NOMO-1 (cell line): ENCODE measurements at regions not wholly inside any gene's neighbourhood (a gene's known extent, or its start where the extent isn't known, plus 50 kb on each side); places are given as distances from the start of the nearest gene placed in this dataset.

Experiments used
- DNase-seq, 2 experiments: peaks; one replicate each; lab custom pipeline; 2025; ENCODE audit not compliant: unreplicated experiment in 2 of 2; lab: John Stamatoyannopoulos, UW

DNA sequence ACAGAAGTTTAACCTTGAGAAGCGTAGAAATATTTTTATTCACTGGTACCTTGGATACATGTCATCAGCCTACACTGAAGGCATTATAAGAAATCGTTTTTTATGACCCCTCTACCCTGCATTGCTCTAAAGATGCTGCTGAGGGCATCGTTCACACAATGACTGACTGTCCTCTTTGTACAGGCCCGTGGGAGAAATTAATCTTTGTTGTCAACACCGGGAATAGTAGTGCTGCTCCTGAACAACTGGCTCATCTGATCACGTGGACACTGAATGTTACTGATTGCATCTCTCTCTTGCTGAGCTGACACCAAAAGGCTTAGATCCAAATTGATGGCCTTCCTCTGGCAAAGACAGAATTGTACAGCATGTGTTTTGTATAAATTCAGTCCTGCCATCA, 157.1 kb upstream of the SMLR1 start:
- DNase-seq = no peak

DNA sequence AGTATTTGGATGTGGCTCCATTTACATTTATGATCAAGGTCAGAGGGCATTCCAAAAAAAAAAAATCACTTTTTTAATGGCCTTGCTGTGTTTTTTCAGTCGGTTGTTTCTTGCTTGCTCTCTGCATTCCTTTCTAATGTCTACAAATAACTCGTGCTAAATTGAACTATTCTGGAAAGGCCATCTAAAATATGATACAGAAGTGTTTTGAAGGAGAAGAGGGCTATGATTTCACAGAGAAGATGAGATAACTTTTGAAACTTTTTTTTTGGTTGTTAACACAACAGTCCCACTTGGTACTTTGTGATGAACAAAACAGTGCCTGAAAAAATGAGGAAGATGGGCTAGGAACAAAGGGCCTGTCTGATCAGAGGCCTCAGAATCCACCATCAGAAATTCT, 156.1 kb upstream of the SMLR1 start:
- no peak for DNase-seq

DNA sequence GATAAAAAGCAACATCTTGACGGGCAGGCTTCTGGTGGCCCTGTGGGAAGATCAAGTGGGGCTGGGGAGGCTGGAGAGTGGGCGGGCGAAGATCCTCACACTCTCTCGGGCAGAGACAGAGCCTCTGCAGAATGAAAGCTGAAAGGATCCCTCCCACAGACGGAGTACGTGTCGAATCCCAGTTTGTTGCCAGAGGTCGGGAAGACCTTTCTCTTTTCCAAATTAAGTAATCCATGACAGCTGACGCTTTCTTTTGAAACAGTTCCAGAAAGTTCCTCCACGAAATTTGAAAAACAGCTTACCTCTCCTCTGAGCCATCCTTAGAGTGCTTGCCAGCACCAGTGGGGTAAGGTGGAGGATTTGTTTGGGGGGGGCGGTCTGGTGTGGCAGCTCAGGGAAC, 155.6 kb upstream of the SMLR1 start:
- no peak for DNase-seq

DNA sequence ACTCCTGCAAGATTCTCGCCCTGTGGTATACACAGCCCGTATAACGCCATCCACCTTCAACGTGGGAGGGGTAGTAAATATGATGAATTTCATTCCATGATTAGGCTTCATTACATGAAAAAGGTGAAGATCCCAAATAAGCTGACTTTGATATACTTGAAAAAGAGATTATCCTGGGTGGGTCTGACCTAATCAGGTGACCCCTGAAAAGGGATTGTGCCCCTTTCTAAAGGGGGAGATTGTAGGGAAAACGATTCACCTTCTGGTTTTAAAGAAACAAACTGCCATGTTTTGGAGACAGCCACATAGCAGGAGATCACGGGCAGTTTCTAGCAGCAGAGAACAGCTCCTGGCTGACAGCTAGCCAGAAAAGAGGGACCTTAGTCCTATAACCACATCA, 155.1 kb upstream of the SMLR1 start:
- no peak for DNase-seq

DNA sequence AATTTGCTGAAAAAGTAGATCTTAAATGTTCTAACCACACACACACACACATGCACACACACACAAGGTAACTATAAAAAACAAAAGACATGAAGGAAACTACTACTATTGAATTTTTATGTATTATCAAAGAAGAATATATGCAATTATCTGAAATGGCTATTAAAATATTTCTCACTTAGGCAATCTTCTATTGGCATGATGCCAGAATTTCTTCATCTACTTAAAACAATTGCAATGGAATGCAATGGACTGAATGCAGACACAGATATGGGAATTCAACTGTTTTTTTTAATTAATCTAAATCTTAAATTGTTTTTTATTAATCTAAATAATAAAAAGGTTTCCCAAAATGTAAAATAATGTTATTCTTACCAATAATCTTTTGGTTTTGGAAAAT, 152.6 kb upstream of the SMLR1 start:
- DNase-seq = no peak

DNA sequence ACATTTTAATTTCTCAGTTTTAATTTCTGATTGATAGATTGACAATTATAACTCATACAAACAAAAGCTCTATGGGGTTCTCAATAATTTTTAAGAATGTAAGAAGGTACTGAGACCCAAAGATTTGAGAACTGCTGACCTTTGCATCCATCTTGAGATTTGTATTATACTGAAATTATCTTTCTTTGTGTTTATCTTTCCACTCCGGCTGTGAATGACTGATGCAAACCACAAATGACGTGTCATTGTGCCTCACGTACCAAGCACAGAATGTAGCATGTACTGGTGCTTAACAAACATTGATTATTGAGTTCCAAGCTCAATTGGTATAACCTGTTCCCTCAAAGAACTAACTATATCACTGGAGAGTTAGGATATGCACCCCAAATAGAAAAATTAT, 152.1 kb upstream of the SMLR1 start:
- DNase-seq = no peak

DNA sequence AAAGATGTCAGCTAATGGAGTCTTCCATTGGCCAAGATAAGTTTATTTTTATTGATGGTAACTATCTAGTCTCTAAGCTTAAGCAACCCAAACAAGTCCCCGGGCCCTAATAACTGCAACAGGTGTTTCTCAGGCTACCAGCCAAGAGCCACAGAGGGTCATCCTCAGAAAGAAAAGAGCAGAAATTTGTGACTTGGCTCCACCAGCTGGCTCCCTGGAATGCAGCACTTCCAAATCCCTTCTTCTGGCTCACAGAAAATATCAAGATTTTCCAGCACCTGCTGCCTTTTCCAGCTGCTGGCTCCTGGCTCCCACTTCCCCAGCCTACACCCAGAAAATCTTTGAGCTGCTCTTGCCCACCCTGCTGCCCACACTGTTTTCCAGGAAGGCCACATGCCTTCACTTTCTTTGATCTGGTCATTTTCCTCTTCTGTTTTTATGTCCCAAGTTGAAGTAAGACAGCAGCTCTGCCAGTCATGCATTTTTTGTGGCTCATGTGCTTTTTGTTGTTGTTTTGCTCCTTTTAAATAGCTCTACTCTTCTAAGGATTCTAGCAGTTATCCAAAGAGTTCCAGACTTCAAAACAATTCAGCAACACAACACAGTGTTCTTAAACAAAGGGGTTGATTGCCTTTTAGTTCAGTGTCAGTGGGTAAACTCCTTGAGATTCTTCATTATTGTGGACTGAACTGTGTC, 151.0 kb upstream of the SMLR1 start:
- no peak for DNase-seq

DNA sequence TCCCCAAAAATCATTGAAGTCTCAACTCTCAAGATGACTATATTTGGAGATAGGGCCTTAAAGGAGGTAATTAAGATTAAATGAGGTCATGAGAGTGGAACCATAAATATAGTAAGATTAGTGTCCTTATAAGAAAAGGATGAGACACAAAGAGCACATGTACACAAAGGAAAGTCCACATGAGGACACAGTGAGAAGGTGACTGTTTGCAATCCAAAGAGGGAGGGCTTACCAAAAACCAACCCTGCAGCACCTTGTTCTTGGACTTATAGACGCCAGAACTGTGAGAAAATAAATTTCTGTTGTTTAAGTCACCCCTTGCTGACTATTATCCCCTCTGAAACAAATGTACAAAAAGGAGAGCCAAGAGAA, 150.4 kb upstream of the SMLR1 start:
- no peak for DNase-seq

DNA sequence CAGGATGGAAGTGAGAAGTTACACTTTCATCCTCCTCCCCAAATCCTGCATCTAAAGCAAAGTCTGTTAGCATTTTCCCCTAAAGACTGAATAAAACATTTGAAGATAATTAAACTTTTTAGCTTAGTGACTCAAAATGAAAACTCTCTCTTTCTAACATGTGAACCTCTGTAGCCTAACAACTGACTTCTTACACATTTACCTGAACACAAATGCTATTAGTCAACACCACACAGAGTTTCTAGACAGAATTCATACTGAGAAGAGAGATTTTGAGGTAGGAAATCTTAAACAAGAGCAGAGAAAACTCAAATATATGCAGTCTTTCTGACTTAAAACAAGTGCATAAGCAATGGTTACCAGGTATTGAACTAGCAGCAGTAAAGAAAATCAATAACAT, 149.9 kb upstream of the SMLR1 start:
- no peak for DNase-seq

DNA sequence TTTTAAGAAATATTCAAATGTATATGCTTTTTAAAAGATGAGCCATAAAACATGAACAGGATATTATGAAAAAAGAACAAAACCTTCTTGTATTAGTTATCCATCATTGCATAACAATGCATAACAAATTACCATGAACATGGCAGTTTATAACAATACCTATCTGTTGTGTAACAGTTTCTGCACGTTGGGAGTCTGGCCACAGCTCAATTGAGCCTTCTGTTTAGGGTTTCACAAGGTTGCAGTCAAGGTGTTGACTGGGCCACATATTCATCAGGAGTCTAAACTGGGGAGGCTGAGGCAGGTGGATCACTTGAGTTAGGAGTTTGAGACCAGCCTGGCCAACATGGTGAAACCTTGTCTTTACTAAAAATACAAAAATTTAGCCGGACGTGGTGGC, 149.4 kb upstream of the SMLR1 start:
- DNase-seq = no peak

DNA sequence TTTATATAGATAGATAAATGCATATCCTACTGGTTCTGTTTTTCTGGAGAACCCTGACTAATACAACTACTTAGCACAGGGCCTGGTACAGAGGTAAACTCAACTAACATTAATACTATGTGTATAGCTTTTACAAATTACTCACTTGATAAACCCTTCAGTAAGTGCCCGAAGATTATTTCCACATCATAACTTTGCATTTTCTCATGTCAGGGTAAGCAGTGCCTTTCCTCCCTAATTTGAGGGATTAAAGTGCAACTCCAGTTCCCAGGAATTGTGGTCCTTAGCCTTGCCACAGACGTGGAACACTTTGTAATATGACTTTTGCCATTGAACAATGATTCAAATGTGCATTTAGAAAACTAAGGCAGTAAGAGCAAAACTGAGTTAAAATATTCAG, 147.5 kb upstream of the SMLR1 start:
- no peak for DNase-seq

DNA sequence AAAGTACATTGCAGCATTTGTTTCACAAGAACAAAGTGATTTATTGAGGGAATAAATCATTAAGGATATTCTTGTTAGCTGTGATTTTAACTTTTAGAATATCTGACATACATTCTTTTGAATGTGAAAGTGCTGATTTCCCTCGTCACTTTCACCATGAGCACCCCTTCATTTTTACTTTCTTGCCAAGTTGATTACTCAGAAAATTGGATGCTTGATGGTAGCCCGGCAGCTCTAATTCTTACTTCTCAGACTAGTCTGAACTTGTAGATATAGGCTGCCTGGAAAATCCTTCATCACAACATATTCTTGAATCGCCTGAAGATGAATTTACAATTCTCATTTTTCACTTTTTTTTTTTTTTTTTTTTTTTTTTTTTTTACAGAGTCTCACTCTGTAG, 147.1 kb upstream of the SMLR1 start:
- no peak for DNase-seq

DNA sequence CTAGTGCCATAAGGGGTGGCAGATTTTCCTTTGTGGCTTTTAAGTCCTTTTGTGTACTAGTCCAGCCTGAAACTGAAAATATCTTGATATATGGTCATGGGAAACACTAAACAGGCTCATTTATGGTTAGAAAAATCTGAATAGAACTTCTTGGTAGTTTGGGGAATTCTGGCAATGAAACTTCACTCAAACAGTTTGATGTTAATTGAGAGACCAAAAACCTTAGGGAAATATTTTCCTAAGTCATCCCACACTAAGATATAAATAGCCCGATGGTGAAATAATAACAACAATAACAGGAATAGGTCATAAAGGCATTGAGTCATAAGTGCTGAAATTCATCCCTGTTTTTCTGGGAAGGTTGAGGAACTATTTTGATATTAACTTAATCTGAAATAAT, 146.2 kb upstream of the SMLR1 start:
- no peak for DNase-seq

DNA sequence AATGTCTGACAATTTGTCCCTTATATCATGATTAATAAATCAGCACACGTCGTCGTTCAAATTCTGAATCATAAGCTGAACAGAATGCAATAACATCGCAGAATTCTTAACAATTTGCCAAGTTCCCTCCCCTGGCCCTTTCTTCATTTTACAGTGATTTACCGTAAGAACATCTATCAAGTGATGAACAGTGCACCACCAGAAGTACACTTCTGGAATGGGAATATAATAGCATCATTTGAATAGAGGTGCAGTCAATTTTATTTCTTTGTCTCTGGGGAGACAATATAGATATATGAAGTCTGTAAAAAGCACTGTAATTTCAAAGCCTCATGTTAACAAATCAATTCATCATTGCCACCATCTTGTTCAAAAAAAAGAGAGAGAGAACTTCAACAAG, 145.1 kb upstream of the SMLR1 start:
- no peak for DNase-seq

DNA sequence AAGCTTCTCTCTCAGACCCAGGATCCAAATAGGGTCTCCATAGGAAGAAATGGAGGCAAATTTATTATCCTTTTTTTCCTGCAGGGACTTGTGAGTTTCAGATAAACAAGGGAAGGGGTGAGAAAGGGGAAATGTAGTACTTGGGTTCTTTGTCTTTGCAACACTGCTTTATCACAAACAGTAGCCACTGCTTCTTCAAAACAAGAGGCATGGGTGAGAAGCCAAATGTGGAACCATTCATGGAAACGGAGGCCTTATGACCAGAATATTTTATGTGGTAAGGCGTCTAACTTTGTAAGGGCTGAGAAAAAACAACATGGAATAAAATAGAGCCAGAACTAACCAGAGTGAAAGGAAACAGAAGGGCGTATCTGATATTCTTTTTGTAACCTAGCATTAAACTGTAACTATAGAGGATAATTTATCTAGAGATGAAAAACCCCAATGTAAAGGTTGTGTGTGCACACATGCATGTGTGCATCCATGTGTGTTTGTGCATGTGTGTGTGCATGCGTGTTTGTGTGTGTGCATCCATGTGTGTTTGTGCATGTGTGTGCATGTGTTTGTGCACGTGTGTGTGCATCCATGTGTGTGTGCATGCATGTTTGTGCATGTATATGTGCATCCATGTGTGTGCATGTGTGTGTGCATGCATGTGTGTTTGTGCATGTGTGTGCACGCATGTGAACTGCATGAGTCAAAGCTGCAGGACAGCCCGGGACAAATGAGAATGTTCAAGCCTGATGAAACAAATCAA, 143.3 kb upstream of the SMLR1 start:
- DNase-seq = no peak

DNA sequence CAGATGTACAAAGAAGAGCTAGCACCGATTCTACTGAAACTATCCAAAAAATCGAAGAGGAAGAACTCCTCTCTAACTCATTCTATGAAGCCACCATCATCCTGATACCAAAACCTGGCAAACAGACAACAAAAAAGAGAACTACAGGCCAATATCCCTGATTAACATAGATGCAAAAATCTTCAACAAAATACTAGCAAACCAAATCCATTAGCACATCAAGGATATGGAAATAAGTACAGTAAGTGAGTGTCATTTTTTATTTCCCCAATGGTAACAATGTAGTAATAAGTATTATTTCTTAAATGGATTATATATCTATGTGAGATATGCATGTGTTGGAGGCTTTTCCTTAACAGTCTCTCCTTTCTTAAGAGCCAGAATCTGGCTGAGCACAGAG, 134.5 kb upstream of the SMLR1 start:
- DNase-seq = no peak

DNA sequence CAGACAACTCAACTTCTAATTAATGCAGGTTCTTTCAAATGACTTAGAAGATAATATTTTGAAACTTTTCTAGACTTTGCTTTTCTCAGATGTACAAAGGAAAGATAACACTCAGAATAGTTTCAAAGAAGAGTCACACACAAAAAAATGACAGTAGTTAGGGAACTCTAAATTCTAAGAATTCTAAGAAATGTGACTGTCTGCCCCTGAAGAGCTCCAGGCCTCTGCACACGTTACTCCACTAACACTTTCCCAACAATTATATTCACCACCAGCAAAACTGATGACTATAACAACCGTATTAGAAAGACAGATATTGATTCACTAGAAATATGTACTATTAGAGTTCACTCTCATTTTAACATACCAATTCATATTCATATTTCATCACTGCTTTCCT, 133.3 kb upstream of the SMLR1 start:
- DNase-seq = no peak

DNA sequence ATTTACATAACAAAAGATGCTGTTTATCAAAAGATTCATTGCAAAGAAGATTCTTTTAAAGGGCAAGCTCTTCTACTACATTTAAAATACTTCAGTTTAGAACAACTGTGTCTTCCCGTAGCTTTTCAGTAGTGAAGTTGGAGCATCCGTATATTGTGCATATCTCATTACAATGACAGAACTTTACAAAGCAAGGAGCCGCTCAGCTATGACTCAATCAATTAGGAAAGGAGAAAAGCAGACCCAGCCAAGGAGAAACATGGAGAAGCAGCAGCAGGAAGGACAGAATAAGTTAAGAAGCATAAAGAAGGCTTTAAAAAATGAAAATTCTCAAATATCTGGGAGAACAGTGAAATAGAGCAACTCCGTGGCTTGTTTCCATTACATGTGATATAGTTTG, 132.6 kb upstream of the SMLR1 start:
- no peak for DNase-seq

DNA sequence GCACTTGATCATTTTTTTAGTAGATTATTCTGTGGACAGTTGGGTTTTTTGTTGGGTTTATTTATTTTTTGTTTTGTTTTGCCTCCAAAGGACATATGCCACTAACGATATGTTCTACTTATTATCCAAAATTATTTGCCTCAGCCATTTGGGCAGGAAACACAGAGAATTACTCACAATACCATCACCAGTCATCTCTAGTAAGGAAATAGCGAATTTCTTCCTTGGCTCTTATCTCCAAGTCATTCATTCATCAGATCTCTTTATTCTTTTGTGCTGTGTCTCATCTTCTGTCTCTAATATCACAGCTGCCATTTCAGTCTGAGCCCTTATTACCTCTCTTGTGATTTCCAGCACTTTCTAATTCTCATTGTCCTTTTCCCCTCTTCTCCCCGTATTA, 130.4 kb upstream of the SMLR1 start:
- no peak for DNase-seq

DNA sequence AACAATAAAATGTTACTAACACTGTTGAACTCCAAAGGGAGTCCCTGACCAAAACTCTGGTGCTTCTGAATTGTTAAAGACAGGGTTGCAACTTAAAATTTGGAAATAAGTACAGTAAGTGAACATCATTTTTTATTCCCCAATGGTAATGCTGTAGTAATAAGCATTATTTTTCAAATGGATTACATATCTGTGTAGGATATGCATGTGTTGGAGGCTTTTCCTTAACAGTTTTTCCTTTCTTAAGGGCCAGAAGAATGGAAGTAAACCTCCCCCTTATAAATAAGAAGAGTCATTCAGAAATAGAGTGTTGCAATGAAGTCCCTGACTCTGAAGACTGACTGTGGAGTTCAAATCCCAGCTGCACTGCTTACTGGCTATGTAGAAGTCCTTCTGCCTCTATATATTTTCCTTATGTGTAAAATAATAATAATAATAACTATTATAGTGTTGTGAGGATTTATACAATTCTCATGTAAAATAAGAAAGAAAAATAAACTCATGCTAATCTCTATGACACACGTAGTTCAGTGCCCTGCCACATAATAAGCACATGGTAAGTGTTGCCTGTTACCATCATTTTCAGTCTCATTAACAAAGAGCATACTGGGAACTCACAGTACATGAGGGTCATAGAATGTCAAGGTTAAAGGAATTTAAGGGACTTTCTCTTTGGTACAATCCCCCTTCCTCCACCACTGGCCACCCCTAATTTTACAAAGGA, 129.8 kb upstream of the SMLR1 start:
- DNase-seq = no peak

DNA sequence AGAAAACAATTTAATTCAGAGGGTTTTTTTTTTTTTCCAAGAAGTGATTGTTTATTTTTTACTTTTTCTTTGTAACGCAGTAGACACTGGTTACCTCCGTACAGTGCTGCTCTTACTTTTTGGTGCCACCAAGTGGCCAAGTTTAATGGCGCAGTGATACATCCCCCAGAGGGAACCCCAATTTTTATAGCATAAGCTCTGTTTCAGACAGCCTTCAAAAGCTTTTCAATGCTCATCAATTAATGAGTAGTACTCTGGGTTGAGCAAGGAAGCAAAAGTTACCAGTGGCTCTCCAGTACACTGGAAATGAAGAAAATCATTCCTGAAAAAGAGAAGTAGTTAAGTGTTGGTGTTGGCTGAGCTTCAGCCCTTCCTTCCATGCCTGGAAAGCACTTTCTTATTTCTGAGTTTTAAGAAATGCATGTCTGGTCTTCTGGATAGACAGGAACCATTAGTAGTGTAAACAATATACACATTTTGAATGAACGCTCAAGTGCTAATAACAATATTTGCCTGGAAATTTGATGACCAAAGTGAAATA, 129.1 kb upstream of the SMLR1 start:
- peak in 1 of 2 experiments; percentile 12 for DNase-seq

DNA sequence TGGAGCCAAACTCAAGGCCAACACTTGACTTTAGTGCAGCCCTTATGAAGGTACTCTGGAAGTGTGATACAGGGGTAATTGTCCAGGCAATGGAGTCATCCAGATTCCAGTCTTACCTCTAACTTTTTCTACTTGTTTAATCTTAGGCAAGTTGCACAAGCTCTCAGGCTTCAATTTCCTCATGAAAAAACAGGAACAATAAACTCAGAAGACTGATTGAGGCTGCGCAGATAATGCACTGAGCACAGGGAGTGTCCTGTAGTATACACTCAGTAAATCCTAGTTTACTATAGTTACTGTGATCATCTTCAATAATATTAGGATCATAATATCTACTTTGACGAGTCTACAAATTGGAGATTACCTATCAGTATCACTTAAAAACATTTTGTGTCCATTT, 127.5 kb upstream of the SMLR1 start:
- DNase-seq = peak in 1 of 2 experiments; percentile 48
